ENCODE measurements at regions not wholly inside any gene's neighbourhood (a gene's known extent, or its start where the extent isn't known, plus 50 kb on each side); places are given as distances from the start of the nearest gene placed in this dataset.

GRCh38 chr10:6766131-6766801, 186.2 kb upstream of the PRKCQ start:
- Histone ChIP-seq H3K4me1 (ENCODE audit: insufficient read depth, low read length, severe bottlenecking) (no peaks in the 10 kb centered on the region), H3K27ac (ENCODE audit: low read depth, low read length, poor library complexity, severe bottlenecking) (no peak overlapping the region), H3K79me2 (ENCODE audit: insufficient read depth, low read length) (no peaks in the 10 kb centered on the region), H3K36me3 (ENCODE audit: insufficient read depth, low read length) (no peaks in the 10 kb centered on the region), H3K9me2 (ENCODE audit: low read depth, low read length) (no peaks in the 10 kb centered on the region), H3K9me3 (ENCODE audit: low read length) (no peaks in the 10 kb centered on the region), H3K4me3 (ENCODE audit: low read depth, low read length, poor library complexity, severe bottlenecking) (no peak overlapping the region), H3K9ac (ENCODE audit: low read length) (no peak overlapping the region), H4K20me1 (ENCODE audit: insufficient read depth, low read length) (no peaks in the 10 kb centered on the region), H2AFZ (ENCODE audit: low read length) (no peak overlapping the region), H3F3A (ENCODE audit: insufficient read depth, low read length) (no peaks in the 10 kb centered on the region), H3K4me2 (ENCODE audit: low read length) (no peak overlapping the region), H3K27me3 (ENCODE audit: insufficient read depth, low read length) (no peaks in the 10 kb centered on the region)
- TF ChIP-seq EZH2 (IDR thresholded peaks at IDR 0.05; ENCODE audit: borderline replicate concordance, low read length) = no peak
- TF ChIP-seq, protein P1, sequence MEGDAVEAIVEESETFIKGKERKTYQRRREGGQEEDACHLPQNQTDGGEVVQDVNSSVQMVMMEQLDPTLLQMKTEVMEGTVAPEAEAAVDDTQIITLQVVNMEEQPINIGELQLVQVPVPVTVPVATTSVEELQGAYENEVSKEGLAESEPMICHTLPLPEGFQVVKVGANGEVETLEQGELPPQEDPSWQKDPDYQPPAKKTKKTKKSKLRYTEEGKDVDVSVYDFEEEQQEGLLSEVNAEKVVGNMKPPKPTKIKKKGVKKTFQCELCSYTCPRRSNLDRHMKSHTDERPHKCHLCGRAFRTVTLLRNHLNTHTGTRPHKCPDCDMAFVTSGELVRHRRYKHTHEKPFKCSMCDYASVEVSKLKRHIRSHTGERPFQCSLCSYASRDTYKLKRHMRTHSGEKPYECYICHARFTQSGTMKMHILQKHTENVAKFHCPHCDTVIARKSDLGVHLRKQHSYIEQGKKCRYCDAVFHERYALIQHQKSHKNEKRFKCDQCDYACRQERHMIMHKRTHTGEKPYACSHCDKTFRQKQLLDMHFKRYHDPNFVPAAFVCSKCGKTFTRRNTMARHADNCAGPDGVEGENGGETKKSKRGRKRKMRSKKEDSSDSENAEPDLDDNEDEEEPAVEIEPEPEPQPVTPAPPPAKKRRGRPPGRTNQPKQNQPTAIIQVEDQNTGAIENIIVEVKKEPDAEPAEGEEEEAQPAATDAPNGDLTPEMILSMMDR (IDR thresholded peaks at IDR 0.05; ENCODE audit: low read length) = no peak

GRCh38 chr10:6763423-6763822, 183.3 kb upstream of the PRKCQ start:
- no peaks in the 10 kb centered on the region for H3K9me3 ChIP-seq (ENCODE audit: low read length)
- H3K27me3 ChIP-seq (ENCODE audit: insufficient read depth, low read length) = no peaks in the 10 kb centered on the region
- no peak overlapping the region for H3K27ac ChIP-seq (ENCODE audit: low read depth, low read length, poor library complexity, severe bottlenecking)
- TF ChIP-seq, protein P1 (IDR thresholded peaks at IDR 0.05; ENCODE audit: low read length) = no peak
- TF ChIP-seq EZH2 (IDR thresholded peaks at IDR 0.05; ENCODE audit: borderline replicate concordance, low read length) = no peak
- H3K4me2 ChIP-seq (ENCODE audit: low read length) = no peak overlapping the region
- H3K4me1 ChIP-seq (ENCODE audit: insufficient read depth, low read length, severe bottlenecking) = no peaks in the 10 kb centered on the region
- H4K20me1 ChIP-seq (ENCODE audit: insufficient read depth, low read length) = no peaks in the 10 kb centered on the region
- H3F3A ChIP-seq (ENCODE audit: insufficient read depth, low read length) = no peaks in the 10 kb centered on the region
- H3K4me3 ChIP-seq (ENCODE audit: low read depth, low read length, poor library complexity, severe bottlenecking) = no peak overlapping the region
- H3K36me3 ChIP-seq (ENCODE audit: insufficient read depth, low read length) = no peaks in the 10 kb centered on the region
- no peak overlapping the region for H3K9ac ChIP-seq (ENCODE audit: low read length)
- no peaks in the 10 kb centered on the region for H3K9me2 ChIP-seq (ENCODE audit: low read depth, low read length)
- no peaks in the 10 kb centered on the region for H3K79me2 ChIP-seq (ENCODE audit: insufficient read depth, low read length)
- no peak overlapping the region for H2AFZ ChIP-seq (ENCODE audit: low read length)

- TF ChIP-seq EZH2 (IDR thresholded peaks at IDR 0.05; ENCODE audit: borderline replicate concordance, low read length) = no peak
- TF ChIP-seq, protein P1 (IDR thresholded peaks at IDR 0.05; ENCODE audit: low read length) = no peak
- Histone ChIP-seq H3F3A (ENCODE audit: insufficient read depth, low read length) (no peaks in the 10 kb centered on the region), H3K4me2 (ENCODE audit: low read length) (no peak overlapping the region), H3K27ac (ENCODE audit: low read depth, low read length, poor library complexity, severe bottlenecking) (no peak overlapping the region), H3K9me2 (ENCODE audit: low read depth, low read length) (no peaks in the 10 kb centered on the region), H3K36me3 (ENCODE audit: insufficient read depth, low read length) (no peaks in the 10 kb centered on the region), H3K4me1 (ENCODE audit: insufficient read depth, low read length, severe bottlenecking) (no peaks in the 10 kb centered on the region), H2AFZ (ENCODE audit: low read length) (no peak overlapping the region), H3K4me3 (ENCODE audit: low read depth, low read length, poor library complexity, severe bottlenecking) (no peak overlapping the region), H3K9ac (ENCODE audit: low read length) (no peak overlapping the region), H4K20me1 (ENCODE audit: insufficient read depth, low read length) (no peaks in the 10 kb centered on the region), H3K9me3 (ENCODE audit: low read length) (no peaks in the 10 kb centered on the region), H3K79me2 (ENCODE audit: insufficient read depth, low read length) (no peaks in the 10 kb centered on the region), H3K27me3 (ENCODE audit: insufficient read depth, low read length) (no peaks in the 10 kb centered on the region)
Observed at GRCh38 chr10:6763001-6763400, 182.9 kb upstream of the PRKCQ start.
